ENCODE measurements at regions not wholly inside any gene's neighbourhood (a gene's known extent, or its start where the extent isn't known, plus 50 kb on each side); places are given as distances from the start of the nearest gene placed in this dataset.

- TF ChIP-seq POLR2A (IDR thresholded peaks at IDR 0.05) = no peak
- TF ChIP-seq CTCF (IDR thresholded peaks at IDR 0.05) = no peak
Observed at GRCh38 chr2:7899923-7900322, 781.9 kb upstream of the ID2 start.
